ENCODE measurements at regions not wholly inside any gene's neighbourhood (a gene's known extent, or its start where the extent isn't known, plus 50 kb on each side); places are given as distances from the start of the nearest gene placed in this dataset.

DNA sequence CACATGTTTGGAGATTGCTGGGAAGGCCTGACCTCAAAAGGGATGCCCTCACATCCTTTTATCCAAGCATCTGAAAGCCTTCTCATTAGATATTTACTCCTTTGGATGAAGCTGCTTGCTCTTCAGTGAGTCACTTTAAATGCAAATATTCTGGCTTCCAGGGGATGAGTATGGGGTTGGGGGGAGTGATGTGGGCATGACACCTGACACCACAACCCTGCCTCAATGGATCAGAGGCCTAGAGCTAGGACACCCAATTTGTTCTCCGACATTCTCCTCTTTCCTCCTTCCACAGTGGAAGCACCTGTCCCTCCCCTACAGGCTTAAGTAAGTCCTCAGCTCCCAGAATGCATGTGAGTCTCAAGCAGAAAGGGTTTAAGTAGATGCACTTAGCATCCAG lies 238.3 kb downstream of the OMA1 start:
- DNase-seq: no peak

DNA sequence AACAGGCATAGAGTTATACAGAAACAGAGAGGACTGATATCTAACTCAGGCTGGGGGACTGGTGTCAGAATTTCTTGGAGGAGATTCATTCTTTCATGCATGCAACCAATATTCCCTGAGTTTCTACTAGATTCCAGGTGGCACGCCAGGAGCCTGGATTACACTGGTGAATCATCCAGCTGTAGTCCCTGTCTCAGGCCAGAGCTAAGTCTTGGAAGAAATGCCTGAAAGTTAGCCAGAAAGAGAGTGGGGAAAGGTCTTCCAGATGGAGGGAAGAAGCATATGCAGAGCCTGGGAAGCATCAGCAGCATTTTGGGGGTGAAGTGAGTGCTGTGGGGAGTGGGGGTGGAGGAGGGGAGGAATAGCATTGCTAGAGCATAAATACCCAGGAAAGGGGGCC lies 239.1 kb downstream of the OMA1 start:
- no peak for DNase-seq

DNA sequence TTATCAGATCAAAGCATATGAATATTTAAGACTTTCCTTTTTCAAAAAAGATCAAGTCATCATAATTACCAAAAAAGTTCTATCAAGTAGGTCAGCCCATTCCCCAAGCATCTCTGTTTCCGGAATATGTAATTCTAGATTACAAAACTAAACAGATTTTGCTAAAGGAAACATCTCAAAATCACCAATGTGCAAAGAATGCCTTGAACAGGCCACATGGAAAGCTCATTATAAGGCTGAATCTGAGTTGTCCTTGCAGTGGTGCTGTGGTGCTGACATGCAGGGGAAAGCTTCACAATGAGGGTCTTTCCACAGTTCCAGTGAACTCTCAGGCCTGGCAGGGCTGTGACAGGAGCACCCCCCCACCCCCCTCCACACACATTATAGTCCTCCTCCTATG lies 240.9 kb downstream of the OMA1 start:
- no peak for DNase-seq

DNA sequence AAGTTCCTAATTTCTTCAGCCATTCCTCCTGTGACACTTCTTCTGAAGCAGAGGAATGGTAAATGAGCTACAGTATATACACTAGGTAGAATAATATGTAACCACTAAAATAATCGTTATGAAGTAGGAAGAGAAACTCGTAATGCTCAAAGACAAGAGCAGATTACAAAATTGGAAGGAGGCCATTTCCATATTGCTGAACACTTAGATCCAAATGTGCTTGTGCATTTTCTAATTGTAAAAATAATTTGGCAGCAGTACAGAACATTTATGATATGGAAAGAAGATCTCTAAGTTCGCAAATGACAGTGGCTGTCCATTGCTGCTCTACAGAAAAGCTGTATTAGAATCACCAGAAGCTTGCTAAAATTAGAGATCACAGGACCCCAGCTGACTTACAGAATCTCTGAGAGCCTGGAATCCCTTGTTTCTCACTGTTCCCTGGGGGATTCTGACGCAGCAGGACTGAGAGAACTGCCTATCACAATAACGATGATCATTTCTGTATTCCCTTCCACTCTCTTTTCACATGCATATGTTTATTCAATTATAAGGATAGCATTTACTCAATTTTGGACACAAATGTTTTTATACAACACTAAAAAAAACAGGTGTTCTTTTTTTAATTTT lies 242.1 kb downstream of the OMA1 start:
- DNase-seq: no peak

DNA sequence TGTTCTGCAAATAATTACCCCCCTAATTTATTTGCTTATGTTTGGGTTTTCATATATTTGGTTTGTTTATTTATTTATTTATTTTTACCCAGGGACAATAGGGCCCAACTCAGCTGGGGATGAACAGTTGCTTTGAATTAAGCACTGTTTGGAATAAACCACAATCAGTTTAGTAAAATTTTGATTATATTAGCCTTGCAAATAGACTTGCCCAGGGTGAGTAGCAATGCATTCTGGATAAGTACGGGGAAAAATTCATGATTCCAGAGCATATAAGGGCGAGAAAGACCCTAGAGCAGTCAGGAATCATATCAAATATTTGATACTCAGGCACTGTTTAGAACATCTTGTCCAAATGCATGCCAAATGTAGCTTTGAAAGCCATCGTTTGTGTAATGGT lies 242.7 kb downstream of the OMA1 start:
- no peak for DNase-seq

DNA sequence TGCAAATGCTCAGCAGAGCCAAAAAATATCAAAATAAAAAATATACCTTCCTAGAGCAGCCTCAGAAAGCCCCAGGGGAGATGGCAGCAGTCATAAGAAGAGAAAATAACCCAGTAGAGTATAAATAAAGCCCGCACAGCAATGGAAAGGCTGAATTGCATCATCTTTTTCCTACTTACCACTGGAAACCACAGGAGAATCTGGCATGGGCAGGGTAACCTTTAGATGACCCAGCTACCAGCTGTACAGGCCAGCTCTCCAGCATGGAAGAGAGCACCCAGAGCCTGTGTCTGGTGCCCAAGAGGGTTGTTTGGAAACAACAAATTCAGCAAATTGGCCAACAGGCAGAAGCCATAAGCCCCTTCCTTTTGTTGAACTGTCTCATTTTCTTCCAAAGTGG lies 253.1 kb downstream of the OMA1 start:
- no peak for DNase-seq

DNA sequence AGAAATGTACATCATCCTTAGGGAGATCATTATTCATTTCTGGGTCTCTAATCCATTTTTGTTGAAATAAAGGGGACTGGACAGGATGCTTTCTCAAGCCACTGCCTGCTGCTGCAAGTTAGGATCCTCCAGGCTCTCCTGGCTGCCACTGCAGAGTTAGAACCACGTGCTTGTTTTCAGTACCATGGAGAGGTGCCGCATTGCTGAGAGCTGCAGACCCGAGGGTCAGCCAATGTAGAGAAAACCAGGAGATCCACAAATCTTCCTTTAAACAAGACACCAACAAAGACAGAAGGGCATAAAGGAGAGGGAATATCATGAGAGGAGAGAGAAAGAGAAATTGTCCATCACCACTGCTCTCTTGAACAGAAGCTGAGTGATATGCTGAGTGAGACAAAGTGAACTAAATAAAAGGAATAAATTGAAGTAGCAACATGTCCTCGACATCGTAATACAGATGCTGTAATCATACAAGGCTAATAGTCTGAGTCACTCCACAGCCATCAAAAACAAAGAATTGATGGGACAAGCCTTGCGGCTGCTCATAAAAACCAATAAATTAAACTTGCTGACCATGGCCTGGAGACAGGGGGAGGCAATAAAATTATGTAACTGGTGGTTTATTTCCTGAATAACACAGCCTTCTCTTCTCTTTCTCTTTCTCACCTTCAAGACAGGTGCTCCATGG lies 255.7 kb downstream of the OMA1 start:
- DNase-seq: no peak

DNA sequence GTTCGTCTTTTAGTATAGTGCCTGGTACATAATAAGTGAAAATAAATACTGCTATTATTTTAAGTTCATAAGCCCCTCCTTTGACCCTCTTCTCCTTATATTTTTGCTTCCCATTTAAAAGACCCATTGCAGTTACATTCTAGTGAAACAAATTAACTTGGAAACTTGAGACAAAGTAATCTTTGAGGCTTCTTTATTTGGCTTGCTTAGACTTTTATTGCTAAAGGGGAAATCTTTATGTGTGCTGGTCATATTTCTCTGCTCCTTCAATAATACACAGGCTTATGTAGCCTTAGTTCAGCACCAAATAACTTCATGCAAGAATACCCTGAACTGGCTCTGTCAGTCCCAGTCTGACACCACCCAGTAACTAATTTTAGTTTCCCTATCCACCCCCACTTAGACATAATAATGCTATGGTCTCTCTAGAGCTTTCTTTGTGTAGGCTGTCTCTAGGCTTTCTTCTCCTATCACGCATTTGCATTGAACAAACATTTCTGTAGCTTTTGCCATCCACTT lies 257.8 kb downstream of the OMA1 start:
- no peak for DNase-seq

DNA sequence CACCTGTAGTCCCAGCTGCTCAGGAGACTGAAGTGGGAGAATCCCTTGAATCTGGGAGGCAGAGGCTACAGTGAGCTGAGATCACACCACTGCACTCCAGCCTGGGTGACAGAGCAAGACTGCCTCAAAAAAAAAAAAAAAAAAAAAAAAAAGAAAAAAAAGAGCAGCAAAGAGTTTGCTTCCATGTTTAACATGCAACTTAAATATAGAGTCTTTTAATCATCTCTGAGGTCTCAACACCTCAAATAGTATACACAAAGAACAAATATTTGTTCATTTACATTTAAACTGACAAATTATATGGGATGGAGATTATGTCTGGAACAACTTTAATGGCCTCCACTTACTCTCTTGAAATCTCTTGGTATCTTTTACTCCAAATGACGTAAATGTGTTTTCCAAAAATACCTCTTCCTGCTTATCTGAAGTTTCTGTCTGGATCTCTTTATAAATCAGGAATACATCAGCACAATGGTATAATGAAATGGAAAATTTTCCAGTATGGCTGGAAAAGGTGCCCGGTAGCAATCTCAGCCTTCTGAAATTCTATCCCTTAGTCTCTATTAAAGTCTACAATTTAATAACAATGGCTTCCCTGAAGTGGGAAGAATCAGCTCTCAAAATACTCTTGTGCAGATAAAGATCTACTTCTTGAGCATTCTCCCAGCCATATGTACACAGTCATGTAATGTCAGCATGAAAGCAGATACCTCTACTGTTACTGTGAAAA lies 258.5 kb downstream of the OMA1 start:
- no peak for DNase-seq

DNA sequence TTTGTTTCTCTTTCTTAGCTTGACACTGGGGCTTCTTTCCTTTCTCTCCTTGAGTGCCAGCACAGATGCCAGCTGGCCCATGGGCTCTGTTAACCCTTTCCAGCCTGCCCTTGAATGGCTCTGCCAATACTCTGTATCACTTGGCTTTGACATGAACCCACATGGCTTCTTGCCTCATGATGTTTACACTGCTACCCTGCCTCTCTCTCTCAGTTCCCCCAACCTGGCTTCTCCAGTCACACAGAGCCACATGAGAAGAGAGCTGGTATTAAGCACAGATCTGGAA lies 262.4 kb downstream of the OMA1 start:
- no peak for DNase-seq

DNA sequence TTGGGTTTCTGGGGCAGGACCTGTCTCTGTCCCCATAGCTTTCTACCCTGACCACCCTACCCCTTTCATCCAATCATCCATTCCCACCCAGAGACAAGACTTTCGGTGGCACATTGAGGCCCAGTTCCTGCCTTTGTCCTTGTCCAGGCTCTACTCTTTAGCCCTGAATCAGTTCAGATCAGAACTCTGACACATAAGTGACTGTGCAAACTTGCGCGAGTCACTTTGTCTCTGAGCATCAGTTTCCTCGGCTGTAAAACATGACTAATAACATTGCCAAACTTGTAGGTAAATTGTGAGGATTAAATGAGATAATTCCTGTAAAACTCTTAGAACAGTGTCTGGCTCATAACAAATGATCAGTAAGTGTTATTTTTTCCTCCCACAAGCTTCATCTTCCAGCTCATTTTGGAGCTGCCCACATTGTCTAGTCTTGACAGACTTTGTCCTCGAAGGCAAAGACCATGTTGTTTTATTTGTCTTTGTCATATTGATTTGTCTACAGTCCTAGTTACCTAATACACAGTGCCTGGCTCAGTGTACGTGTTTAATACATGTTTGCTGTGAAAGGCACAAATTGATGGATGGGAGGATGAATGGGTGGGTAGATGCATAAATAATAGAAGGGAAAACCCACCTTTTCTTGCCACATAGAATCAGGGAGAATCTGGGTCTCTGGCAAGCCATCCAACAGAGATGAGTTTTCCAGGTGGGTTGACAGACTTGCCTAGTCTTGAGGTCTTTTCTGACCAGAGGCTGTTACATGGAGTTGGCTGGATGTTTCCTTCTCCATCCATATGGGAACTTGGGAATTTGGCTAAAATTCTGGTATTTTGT lies 262.9 kb downstream of the OMA1 start:
- DNase-seq: no peak

DNA sequence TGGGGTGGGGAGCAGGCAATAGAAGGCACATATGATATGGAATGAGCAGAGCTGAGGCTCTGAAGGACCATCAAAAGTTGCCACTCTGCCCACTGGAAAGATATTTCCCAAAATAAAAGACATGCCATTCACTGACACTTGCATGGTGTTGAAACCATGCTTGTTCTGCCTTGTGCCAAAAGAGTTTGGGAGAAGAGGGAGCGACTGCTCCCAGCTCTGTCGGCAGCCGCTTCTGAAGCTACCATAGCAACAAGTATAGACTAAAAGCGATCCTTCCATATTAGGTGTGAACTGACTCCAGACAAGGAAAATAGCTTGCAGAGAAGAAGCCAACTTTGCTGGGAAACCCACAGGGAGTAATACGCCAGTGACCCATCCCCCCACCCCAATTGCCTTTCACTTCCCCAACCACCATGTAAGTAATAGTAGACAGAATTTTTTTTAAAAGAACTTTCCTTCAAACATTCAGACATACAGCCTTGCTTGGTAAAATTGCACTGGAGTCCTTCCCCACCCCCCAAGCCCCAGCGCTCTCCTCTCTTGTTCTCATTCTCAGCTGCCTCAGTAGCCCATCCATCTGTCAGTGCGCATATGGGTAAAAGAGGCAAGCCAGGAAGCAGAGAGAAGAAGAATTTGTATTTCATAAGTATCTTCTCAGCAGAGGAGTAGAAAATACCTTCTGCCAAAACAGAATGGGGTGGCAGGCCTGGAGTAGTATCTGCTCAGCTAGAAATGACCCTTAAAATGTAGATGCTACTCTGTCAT lies 263.7 kb downstream of the OMA1 start:
- DNase-seq: no peak

DNA sequence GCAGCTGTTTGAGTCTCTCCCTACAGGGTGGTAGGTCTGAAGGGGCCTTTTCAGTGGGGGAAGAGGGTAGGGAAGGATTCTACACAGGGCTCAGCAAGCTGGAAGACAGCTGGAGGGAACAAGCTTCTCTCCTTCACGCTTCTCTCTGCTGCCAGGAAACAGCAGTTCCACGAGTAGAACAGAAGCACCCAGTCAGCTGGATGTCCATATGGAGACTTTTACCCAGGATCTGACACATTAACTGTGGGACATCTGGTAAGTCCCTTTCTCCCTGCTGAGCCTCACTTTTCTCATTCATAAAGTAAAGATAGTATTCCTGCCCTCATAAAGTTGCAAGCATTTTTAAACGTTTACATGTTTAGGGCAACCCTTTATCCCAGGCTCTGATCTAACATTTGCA lies 280.3 kb downstream of the OMA1 start:
- no peak for DNase-seq

DNA sequence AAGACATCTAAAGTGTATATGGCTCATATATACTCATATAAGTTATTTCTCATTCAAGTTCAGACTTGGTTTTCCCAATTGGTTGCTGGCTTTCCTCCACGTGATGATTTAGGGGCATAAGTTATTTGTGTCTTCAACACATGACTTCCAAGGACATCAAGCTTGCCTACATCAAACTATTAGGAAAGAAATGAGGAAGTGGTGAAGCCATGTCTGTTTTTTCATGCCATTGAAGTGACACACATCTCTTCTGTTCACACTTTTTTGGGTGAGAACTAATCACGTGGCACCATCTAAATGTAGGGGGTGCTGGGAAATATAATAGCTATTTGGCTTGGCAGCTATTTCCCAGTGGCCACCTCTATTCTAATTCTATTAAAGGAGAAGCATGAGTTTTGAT lies 282.1 kb downstream of the OMA1 start:
- DNase-seq: no peak

DNA sequence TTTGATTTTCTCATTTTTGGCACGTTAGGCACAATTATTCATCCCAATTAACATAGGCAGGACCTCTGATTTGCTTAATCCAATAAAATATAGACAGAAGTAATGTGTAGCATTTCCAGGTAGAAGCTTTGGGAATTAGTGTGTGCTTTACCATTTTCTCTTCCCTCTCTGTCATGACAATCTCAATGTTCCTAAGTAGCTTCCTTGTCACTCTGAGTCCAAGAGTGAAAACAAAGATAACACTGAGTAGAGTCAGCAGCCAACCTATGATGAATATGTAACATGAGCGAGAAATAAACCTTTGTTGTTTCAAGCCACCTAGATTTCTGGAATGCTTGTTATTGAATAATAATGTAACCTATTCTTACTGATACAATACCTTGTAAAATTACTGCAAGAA lies 283.8 kb downstream of the OMA1 start:
- no peak for DNase-seq

DNA sequence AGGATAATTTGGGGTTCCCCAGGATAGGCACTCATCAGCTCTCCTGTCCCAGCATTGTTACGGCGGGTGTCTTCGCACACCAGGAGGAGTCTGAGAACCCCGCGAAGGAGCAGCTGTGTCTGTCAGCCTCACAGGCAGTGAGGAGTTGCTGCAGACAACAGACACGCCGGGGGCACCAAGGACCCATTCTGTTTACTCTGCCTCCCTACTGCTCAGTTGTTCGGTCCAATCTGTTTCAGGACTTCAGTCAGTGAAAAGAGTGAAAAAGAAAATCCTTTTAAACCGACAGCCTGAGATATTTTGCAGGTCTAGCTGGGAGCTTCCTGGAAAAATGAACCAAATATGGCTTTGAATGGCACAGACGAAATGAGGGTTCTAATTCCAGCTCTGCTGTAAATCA lies 288.4 kb downstream of the OMA1 start:
- DNase-seq: no peak

DNA sequence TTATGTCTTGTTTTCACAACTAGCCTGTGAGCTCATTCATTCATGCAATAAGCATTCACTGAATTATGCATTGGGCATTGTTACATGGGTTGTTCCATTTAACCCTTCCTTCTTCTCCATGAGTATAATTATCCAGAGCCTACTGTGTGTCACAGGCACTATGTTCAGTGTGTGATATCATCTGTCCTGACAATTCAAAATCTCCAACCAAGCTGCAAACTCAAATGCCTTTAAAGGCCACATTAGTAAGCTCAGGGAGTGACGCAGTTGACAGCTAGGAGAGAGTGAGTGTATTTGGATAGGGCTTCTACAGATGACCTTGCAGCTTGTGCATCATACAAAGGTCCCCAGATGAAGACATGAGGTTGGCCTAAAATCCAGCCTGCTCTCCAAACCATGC lies 289.5 kb downstream of the OMA1 start:
- no peak for DNase-seq

DNA sequence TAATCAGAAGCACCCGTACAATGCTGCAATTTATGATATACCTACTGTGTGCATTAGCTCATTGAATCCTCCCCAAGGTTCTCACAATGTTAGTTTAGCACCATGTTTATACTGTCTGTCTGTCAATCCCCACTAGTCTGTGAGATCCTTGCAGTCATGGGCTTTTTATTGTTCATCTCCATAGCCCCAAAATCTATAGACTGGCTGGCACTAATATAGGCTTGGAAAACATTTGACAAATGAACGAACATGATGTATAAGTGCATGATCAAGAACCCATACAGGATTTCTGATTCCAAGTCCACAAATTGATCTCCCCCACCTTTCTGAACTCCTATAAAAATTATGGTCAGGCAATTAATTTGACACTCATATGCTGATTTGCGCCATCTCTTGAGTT lies 290.0 kb downstream of the OMA1 start:
- DNase-seq: no peak

DNA sequence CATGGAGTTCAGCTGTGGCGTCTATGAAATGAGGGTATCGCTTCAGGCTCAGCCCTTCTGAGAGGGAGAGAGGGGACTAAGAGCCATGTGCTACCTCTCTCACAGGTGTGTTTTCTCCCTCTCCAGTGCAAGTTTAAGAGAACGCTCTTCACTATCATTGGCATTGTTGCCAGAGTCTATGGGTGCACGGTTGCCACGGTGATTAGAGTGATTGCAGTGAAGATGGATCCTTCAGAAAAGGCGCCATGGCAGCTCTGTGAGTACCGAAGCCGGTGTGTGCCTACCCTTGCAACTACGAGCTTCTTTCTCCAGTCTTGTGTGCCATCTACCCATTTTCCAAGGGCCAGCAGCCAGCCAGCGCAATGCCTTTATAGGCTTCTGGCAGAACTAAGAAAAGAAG lies 290.5 kb downstream of the OMA1 start:
- no peak for DNase-seq

DNA sequence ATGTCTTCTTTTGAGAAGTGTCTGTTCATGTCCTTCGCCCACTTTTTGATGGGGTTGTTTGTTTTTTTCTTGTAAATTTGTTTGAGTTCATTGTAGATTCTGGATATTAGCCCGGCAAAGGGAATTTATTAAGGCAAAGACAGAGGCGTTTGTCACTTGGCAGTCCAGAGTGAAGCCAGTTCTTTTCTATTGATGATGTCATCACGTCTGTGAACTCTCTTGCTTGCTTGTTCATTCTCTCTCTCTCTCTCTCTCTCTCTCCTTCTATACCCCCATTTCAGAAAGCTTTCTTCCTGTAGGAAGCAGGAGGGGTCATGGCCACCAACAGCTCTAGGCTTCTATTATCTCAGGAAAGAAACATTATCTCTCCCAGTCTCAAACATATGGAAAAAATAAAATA lies 291.3 kb downstream of the OMA1 start:
- no peak for DNase-seq

DNA sequence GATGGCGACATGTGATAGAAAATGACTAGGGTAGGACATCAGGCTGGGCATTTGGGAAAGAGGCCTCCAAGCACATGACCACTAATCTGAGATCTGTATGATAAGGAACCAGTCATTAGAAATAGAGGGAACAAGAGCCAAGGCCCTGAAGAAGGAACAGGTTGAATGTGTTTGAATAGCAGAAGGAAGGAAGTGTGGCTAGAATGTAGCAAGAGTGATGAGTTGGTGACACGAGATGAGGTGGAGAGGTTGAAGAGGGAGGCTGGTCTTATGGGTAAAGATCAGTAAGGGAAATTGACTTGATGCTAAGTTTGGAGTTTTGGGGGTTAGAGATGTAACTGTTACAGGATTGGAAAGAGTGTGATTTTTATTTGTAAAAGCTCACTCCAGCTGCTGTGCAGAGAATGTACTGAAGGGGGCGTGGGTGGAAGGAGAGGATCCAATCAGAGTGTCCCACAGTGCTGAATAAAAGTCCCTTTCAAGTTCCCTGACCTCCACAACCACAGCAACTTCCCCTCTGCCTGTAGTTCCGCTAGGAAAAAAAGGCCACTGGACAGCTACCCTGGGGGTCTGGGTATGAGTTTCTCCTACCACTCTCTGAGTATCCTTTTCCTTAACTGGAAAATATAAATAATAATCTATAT lies 295.0 kb downstream of the OMA1 start:
- DNase-seq: no peak

DNA sequence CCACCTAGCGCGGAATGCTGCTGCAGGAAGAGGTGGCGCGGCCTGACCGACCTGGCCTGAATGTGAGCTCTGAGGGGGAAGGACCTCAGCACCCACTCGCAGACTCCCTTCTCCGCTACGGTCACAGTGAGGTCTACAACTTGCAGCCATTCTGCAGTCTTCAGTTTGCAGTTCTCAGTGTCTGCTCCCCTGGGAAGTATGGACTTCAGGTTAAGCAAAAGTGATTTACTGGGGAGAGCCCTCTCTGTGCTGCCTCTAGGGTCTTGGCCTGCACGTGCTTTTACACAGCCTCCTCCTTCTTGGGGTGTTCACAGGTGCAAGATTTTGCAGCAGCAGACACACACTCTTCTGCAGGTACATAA lies 296.0 kb downstream of the OMA1 start:
- DNase-seq: no peak

Measured in DMS79 treated with DMSO at 0.1 percent for 48 hours (cell line).